Ishikawa (cell line): ENCODE measurements at regions not wholly inside any gene's neighbourhood (a gene's known extent, or its start where the extent isn't known, plus 50 kb on each side); places are given as distances from the start of the nearest gene placed in this dataset.

Source experiments
- CEBPB ChIP-seq: IDR thresholded peaks from 2 replicates; pipeline ENCODE4 v1.6.1; 2012
- CREB1 ChIP-seq: IDR thresholded peaks from 2 replicates; pipeline ENCODE4 v1.6.1; 2012; ENCODE audit warnings: low read depth
- EP300 ChIP-seq: IDR thresholded peaks from 2 replicates; pipeline ENCODE4 v1.6.1; 2012; ENCODE audit warnings: borderline replicate concordance
- FOXM1 ChIP-seq: IDR thresholded peaks from 2 replicates; pipeline ENCODE4 v1.6.1; 2012; ENCODE audit warnings: low read depth, borderline replicate concordance
- NFIC ChIP-seq: IDR thresholded peaks from 2 replicates; pipeline ENCODE4 v1.6.1; 2012
- RAD21 ChIP-seq: IDR thresholded peaks from 2 replicates; pipeline ENCODE4 v1.6.1; 2012; ENCODE audit warnings: low read depth
- TAF1 ChIP-seq: IDR thresholded peaks from 2 replicates; pipeline ENCODE4 v1.6.1; 2012; ENCODE audit warnings: low read depth, mild to moderate bottlenecking
- TEAD4 ChIP-seq: IDR thresholded peaks from 2 replicates; pipeline ENCODE4 v1.6.1; 2012
- YY1 ChIP-seq: IDR thresholded peaks from 2 replicates; pipeline ENCODE4 v1.6.1; 2012; ENCODE audit warnings: low read depth
- ZBTB7A ChIP-seq: IDR thresholded peaks from 2 replicates; pipeline ENCODE4 v1.6.1; 2012; ENCODE audit warnings: low read depth
- TF ChIP-seq, protein P1 (sequence below): IDR thresholded peaks from 2 replicates; pipeline ENCODE4 v1.6.1; 2012
- TF ChIP-seq, protein P2 (sequence below): IDR thresholded peaks from 2 replicates; pipeline ENCODE4 v1.6.1; 2012; ENCODE audit warnings: low read depth, mild to moderate bottlenecking
- TF ChIP-seq, protein P3 (sequence below): IDR thresholded peaks from 2 replicates; pipeline ENCODE4 v1.6.1; 2012

DNA sequence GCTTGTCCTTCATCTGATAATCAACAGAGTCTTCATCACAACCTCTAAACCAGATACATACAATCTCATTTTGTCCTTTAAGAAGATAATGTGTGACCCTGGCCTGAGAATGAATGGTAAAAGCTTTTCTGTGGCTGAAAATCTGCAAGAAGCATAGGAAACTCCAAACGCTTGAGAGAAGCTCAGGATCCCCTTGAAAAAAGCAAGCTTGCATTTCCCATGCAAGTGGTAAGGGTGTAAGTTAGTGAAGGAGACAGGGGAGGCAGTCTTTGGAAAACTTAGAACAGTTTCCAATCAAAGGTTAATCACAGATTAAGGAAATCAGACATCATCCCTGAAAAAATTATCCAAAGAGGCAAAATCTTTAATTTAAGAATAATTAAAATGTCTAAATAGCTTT lies 413.6 kb upstream of the SALL3 start:
- TF ChIP-seq TEAD4 (no peak), EP300 (no peak), ZBTB7A (no peak), RAD21 (no peak), FOXM1 (no peak), TAF1 (no peak), CEBPB (no peak), NFIC (no peak), CREB1 (no peak), YY1 (no peak)
- TF ChIP-seq, protein P1, sequence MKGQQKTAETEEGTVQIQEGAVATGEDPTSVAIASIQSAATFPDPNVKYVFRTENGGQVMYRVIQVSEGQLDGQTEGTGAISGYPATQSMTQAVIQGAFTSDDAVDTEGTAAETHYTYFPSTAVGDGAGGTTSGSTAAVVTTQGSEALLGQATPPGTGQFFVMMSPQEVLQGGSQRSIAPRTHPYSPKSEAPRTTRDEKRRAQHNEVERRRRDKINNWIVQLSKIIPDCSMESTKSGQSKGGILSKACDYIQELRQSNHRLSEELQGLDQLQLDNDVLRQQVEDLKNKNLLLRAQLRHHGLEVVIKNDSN: no peak
- TF ChIP-seq, protein P2, sequence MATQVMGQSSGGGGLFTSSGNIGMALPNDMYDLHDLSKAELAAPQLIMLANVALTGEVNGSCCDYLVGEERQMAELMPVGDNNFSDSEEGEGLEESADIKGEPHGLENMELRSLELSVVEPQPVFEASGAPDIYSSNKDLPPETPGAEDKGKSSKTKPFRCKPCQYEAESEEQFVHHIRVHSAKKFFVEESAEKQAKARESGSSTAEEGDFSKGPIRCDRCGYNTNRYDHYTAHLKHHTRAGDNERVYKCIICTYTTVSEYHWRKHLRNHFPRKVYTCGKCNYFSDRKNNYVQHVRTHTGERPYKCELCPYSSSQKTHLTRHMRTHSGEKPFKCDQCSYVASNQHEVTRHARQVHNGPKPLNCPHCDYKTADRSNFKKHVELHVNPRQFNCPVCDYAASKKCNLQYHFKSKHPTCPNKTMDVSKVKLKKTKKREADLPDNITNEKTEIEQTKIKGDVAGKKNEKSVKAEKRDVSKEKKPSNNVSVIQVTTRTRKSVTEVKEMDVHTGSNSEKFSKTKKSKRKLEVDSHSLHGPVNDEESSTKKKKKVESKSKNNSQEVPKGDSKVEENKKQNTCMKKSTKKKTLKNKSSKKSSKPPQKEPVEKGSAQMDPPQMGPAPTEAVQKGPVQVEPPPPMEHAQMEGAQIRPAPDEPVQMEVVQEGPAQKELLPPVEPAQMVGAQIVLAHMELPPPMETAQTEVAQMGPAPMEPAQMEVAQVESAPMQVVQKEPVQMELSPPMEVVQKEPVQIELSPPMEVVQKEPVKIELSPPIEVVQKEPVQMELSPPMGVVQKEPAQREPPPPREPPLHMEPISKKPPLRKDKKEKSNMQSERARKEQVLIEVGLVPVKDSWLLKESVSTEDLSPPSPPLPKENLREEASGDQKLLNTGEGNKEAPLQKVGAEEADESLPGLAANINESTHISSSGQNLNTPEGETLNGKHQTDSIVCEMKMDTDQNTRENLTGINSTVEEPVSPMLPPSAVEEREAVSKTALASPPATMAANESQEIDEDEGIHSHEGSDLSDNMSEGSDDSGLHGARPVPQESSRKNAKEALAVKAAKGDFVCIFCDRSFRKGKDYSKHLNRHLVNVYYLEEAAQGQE: no peak
- TF ChIP-seq, protein P3, sequence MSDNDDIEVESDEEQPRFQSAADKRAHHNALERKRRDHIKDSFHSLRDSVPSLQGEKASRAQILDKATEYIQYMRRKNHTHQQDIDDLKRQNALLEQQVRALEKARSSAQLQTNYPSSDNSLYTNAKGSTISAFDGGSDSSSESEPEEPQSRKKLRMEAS: no peak
